ENCODE measurements at regions not wholly inside any gene's neighbourhood (a gene's known extent, or its start where the extent isn't known, plus 50 kb on each side); places are given as distances from the start of the nearest gene placed in this dataset.
A peak's percentile ranks its signal among the peaks of the same experiment; 100 is the strongest.

- Histone ChIP-seq H3K27ac (no peak overlapping the region), H3K9me3 (ENCODE audit: low read depth) (no peaks in the 10 kb centered on the region), H3K27me3 (no peaks in the 10 kb centered on the region), H4K20me1 (ENCODE audit: insufficient read depth, poor library complexity, severe bottlenecking) (no peaks in the 10 kb centered on the region), H3K4me3 (no peak overlapping the region), H3K4me2 (no peak overlapping the region), H3K9me2 (replicated peaks; ENCODE audit: insufficient read depth) (no peaks in the 10 kb centered on the region), H3K36me3 (replicated peaks; ENCODE audit: insufficient read depth, low read depth) (no peaks in the 10 kb centered on the region), H2AFZ (no peak overlapping the region), H3K4me1 (ENCODE audit: insufficient read depth) (peaks cover 6% of the 10 kb centered on the region), H3K79me2 (no peaks in the 10 kb centered on the region)
- no peak for DNase-seq (ENCODE audit: low spot score)
- WGBS (ENCODE audit: low lambda C conversion rate, missing lambda C conversion rate), result 63% methylated on average over 2 of the region's 2 CpGs
- no peak for TF ChIP-seq CTCF (IDR thresholded peaks at IDR 0.05; ENCODE audit: poor library complexity)
- TF ChIP-seq EZH2 (IDR thresholded peaks at IDR 0.05; ENCODE audit: borderline replicate concordance), result no peak
- no peak for TF ChIP-seq EZH2phosphoT487 (IDR thresholded peaks at IDR 0.05; ENCODE audit: low read depth, severe bottlenecking, unreplicated experiment)
Measured at GRCh38 chr9:11045589-11045988, 432.8 kb upstream of the PTPRD start.

GRCh38 chr9:11063263-11063662, 450.5 kb upstream of the PTPRD start:
- H3K4me3 ChIP-seq, result no peak overlapping the region
- no peaks in the 10 kb centered on the region for H3K9me3 ChIP-seq (ENCODE audit: low read depth)
- no peaks in the 10 kb centered on the region for H3K4me1 ChIP-seq (ENCODE audit: insufficient read depth)
- no peak overlapping the region for H3K4me2 ChIP-seq
- H2AFZ ChIP-seq, result no peak overlapping the region
- no peak for TF ChIP-seq CTCF (IDR thresholded peaks at IDR 0.05; ENCODE audit: poor library complexity)
- no peak for TF ChIP-seq EZH2phosphoT487 (IDR thresholded peaks at IDR 0.05; ENCODE audit: low read depth, severe bottlenecking, unreplicated experiment)
- TF ChIP-seq EZH2 (IDR thresholded peaks at IDR 0.05; ENCODE audit: borderline replicate concordance), result no peak
- H3K27ac ChIP-seq, result no peak overlapping the region
- H3K36me3 ChIP-seq (replicated peaks; ENCODE audit: insufficient read depth, low read depth), result no peaks in the 10 kb centered on the region
- no peaks in the 10 kb centered on the region for H3K27me3 ChIP-seq
- H3K79me2 ChIP-seq, result no peaks in the 10 kb centered on the region
- no peaks in the 10 kb centered on the region for H3K9me2 ChIP-seq (replicated peaks; ENCODE audit: insufficient read depth)
- DNase-seq (ENCODE audit: low spot score), result peak; percentile 23
- no peaks in the 10 kb centered on the region for H4K20me1 ChIP-seq (ENCODE audit: insufficient read depth, poor library complexity, severe bottlenecking)

GRCh38 chr9:11064909-11065308, 452.1 kb upstream of the PTPRD start:
- Histone ChIP-seq H3K36me3 (replicated peaks; ENCODE audit: insufficient read depth, low read depth) (no peaks in the 10 kb centered on the region), H3K79me2 (no peaks in the 10 kb centered on the region), H3K9me2 (replicated peaks; ENCODE audit: insufficient read depth) (no peaks in the 10 kb centered on the region), H3K27ac (no peak overlapping the region), H3K9me3 (ENCODE audit: low read depth) (no peaks in the 10 kb centered on the region), H3K4me3 (no peak overlapping the region), H3K4me2 (no peak overlapping the region), H3K4me1 (ENCODE audit: insufficient read depth) (no peaks in the 10 kb centered on the region), H2AFZ (no peak overlapping the region), H4K20me1 (ENCODE audit: insufficient read depth, poor library complexity, severe bottlenecking) (no peaks in the 10 kb centered on the region), H3K27me3 (no peaks in the 10 kb centered on the region)
- TF ChIP-seq CTCF (IDR thresholded peaks at IDR 0.05; ENCODE audit: poor library complexity), result no peak
- TF ChIP-seq EZH2 (IDR thresholded peaks at IDR 0.05; ENCODE audit: borderline replicate concordance), result no peak
- TF ChIP-seq EZH2phosphoT487 (IDR thresholded peaks at IDR 0.05; ENCODE audit: low read depth, severe bottlenecking, unreplicated experiment), result no peak
- WGBS (ENCODE audit: low lambda C conversion rate, missing lambda C conversion rate), result 95% methylated on average over 9 of the region's 9 CpGs
- DNase-seq (ENCODE audit: low spot score), result no peak

- TF ChIP-seq EZH2 (IDR thresholded peaks at IDR 0.05; ENCODE audit: borderline replicate concordance) (no peak), CTCF (IDR thresholded peaks at IDR 0.05; ENCODE audit: poor library complexity) (no peak), EZH2phosphoT487 (IDR thresholded peaks at IDR 0.05; ENCODE audit: low read depth, severe bottlenecking, unreplicated experiment) (no peak)
- 20% methylated on average over 1 of the region's 1 CpG for WGBS (ENCODE audit: low lambda C conversion rate, missing lambda C conversion rate)
- H4K20me1 ChIP-seq (ENCODE audit: insufficient read depth, poor library complexity, severe bottlenecking), result no peaks in the 10 kb centered on the region
Measured at GRCh38 chr9:11072176-11072575, 459.4 kb upstream of the PTPRD start.

More at GRCh38 chr9:11072176-11072575, 459.4 kb upstream of the PTPRD start:
- Histone ChIP-seq H3K9me2 (replicated peaks; ENCODE audit: insufficient read depth) (no peaks in the 10 kb centered on the region), H3K36me3 (replicated peaks; ENCODE audit: insufficient read depth, low read depth) (no peaks in the 10 kb centered on the region), H3K27ac (no peak overlapping the region), H3K4me1 (ENCODE audit: insufficient read depth) (no peaks in the 10 kb centered on the region), H3K9me3 (ENCODE audit: low read depth) (no peaks in the 10 kb centered on the region), H3K4me2 (no peak overlapping the region), H3K4me3 (no peak overlapping the region), H3K27me3 (no peaks in the 10 kb centered on the region), H2AFZ (no peak overlapping the region), H3K79me2 (no peaks in the 10 kb centered on the region)
- DNase-seq (ENCODE audit: low spot score), result no peak

Measured in hepatocyte (in vitro differentiated cells).